AG09309 (cell line): ENCODE measurements at regions not wholly inside any gene's neighbourhood (a gene's known extent, or its start where the extent isn't known, plus 50 kb on each side); places are given as distances from the start of the nearest gene placed in this dataset.

Source experiments
- DNase-seq: peaks from one replicate; pipeline ENCODE4 v3.0.0-alpha.2; 2010; ENCODE audit warnings: low read depth
- H3K4me3 ChIP-seq: 2 replicates; pipeline ENCODE4 v1.5.1; 2011; ENCODE audit warnings: mild to moderate bottlenecking, low read depth, low read length, moderate library complexity; ENCODE audit not compliant: control insufficient read depth
- TF ChIP-seq, protein P1 (sequence below): IDR thresholded peaks from 2 replicates; pipeline ENCODE4 v1.5.1; 2011; ENCODE audit warnings: mild to moderate bottlenecking, low read depth, low read length, inconsistent platforms; ENCODE audit not compliant: insufficient read depth, control insufficient read depth; ENCODE audit errors: missing control alignments

DNA sequence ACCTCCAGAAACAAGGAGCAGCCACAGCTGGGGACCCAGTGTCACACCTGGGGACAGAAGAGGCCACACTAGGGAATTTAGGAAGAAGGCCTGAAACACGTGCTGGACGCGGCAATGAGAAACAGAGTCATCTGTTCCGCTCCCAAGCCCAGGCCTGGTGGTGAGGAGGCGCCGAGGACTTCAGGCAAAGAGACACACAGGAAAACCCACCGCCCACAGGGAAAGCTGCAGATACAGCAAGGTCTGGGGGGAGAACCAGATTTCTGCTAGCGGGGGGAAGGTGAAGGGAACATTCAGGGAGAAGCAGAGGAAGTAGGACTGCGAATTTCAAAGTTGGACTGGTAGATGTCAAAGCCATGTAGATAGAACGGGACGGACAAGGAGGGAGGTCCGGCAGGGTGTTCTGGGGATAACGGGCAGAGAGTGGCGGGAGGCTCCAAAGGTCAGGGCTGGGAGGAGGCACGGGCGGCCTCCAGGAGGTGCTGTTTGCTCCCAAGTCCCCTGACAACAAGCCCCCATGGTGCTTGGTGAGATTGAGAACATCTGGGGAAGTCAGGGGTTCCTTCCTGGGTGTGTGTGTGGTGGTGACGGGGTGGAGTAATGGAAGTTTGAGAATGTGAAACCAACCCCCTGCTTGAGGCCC, 351.7 kb upstream of the MYT1L start:
- DNase-seq: no peak
- H3K4me3 ChIP-seq: no peak overlapping the region
- TF ChIP-seq, protein P1, sequence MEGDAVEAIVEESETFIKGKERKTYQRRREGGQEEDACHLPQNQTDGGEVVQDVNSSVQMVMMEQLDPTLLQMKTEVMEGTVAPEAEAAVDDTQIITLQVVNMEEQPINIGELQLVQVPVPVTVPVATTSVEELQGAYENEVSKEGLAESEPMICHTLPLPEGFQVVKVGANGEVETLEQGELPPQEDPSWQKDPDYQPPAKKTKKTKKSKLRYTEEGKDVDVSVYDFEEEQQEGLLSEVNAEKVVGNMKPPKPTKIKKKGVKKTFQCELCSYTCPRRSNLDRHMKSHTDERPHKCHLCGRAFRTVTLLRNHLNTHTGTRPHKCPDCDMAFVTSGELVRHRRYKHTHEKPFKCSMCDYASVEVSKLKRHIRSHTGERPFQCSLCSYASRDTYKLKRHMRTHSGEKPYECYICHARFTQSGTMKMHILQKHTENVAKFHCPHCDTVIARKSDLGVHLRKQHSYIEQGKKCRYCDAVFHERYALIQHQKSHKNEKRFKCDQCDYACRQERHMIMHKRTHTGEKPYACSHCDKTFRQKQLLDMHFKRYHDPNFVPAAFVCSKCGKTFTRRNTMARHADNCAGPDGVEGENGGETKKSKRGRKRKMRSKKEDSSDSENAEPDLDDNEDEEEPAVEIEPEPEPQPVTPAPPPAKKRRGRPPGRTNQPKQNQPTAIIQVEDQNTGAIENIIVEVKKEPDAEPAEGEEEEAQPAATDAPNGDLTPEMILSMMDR: no peak

DNA sequence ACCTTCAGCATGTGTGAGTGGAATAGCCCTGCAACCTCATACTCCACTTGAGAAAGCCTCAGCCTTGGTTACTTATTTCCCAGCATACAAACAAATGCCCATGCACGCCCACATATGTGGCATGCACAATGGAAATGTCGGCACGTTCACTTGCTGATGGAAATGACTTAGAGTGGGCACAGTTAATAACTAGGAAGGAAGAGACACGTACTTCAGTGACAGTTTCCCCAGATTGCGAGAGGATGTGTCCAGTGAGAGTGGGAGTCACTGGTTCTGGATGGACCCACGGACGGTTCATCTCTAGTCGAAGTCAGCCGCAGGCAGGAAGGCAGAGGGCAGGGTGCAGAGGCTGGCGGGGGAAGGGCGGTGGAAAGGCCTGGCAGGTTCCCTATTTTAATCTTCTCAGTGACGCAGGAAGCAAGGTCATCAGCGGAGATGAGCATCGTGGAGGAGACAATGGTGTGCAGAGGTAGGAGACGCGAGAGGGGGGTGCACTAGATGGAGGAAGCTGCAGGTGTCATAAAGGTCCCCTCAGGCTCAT, 350.7 kb upstream of the MYT1L start:
- no peak overlapping the region for H3K4me3 ChIP-seq
- DNase-seq: no peak
- TF ChIP-seq, protein P1: no peak

DNA sequence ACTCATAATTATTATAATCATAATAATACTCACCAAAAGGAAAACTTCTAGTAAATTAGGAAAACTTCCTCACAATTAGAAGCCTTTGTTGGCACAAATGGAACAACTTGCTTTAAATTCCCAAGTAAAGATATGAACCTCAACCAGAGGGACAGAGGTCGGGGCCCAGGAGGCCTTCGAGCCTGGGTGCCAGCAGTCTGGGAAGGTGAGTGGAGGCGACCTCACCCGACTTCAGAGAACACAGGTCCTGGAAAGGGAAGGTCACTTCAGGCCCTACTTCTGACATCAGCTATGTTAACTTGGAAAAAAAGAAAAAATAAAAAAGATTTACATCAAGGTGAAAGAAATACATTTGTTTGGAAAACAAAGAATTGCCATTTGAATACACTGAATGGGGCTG, 350.0 kb upstream of the MYT1L start:
- TF ChIP-seq, protein P1: no peak
- no peak for DNase-seq
- H3K4me3 ChIP-seq: no peak overlapping the region

DNA sequence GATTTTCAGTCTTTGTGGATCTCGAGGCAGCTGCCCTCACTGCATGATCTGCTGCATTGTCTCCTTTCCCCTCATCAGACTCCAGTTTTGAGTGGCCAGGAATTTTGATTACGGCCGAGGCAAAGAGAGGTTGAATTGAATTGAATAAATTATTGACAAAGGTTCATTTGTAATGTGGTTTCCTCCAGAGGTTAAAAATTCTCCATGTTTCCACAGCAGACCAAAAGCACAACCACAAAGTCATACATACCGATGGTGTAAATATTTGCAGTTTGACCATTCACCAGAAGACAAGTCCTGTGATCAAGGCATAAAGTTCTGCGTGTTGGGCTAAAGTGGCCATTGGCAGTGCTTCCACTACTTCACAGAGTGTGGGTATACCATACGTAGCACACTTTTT, 343.8 kb upstream of the MYT1L start:
- TF ChIP-seq, protein P1: no peak
- H3K4me3 ChIP-seq: no peak overlapping the region
- no peak for DNase-seq

DNA sequence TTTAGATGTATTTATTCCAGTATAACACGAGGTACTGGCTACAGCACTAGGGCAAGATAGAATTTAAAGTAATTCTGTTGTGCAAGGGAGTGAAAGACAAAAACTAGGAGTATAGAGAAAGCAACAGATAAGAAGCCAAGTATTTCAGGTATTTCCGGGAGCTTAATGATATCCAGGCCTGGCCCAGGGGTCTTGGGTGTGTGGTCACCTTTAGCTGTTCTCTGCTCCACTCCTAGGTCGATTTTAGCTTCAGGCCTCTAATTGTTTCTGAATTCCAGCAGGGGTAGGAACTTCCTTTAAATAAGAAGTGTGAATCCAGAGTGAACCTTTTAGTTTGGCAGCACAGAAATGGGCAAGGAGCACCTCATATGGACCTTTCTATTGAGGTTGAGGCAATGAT, 342.3 kb upstream of the MYT1L start:
- no peak for DNase-seq
- TF ChIP-seq, protein P1: no peak
- H3K4me3 ChIP-seq: no peak overlapping the region

DNA sequence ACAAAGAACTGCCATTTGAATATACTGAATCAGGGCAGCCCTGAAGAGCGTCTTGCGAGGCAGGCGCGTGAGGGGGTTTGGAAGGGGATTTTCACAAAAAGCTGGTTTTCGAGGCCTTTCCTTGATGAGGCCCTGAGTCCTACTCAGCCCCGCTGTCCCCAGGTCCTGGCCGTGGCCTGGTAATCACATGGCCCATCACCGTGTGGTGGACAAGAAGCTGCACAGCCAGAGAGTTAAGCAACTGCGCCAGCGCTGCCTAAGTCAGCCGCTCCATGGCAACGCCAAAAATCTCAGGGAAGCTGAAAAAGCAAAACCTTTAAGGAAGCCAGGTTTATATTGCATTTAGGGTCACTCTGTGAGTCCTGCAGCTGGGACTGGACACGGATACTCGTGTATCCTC, 341.2 kb upstream of the MYT1L start:
- H3K4me3 ChIP-seq: no peak overlapping the region
- TF ChIP-seq, protein P1: no peak
- DNase-seq: no peak

DNA sequence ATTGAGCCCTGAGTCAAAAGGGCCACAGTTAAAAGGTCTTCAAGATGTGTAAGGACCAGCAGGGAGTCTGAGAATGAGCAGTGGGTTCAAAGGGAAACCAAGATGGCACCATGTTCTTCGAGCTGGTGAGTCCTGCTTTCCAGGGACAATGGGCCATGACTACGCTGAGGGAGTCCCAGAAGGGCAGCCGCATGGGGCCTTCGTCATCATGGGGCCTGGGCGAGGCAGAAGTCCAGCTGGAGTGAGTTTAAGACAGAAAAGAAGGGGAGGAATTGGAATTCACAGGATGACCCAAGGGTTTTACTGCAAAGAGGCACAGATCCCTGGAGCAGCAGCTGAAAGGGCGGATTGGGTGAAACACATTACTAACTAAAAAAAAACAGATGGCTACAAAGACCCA, 340.8 kb upstream of the MYT1L start:
- no peak for DNase-seq
- no peak overlapping the region for H3K4me3 ChIP-seq
- TF ChIP-seq, protein P1: no peak
